ENCODE measurements at regions not wholly inside any gene's neighbourhood (a gene's known extent, or its start where the extent isn't known, plus 50 kb on each side); places are given as distances from the start of the nearest gene placed in this dataset.

- no peak for DNase-seq (ENCODE audit: low spot score)
- TF ChIP-seq CTCF (IDR thresholded peaks at IDR 0.05; ENCODE audit: borderline replicate concordance, control extremely low read depth, extremely low read depth, insufficient read depth, missing control alignments) = no peak
- in situ Hi-C loops (cut with MboI; ENCODE audit: low sequenced_read_pairs, unreplicated experiment) = no loop called here
Observed at GRCh38 chr2:37469126-37469525, 124.7 kb downstream of the QPCT start.

GRCh38 chr2:37471104-37471503 lies 126.7 kb downstream of the QPCT start:
- no peak for DNase-seq (ENCODE audit: low spot score)
- no peak for TF ChIP-seq CTCF (IDR thresholded peaks at IDR 0.05; ENCODE audit: borderline replicate concordance, control extremely low read depth, extremely low read depth, insufficient read depth, missing control alignments)
- in situ Hi-C loops (cut with MboI; ENCODE audit: low sequenced_read_pairs, unreplicated experiment) = no loop called here

- no peak for TF ChIP-seq CTCF (IDR thresholded peaks at IDR 0.05; ENCODE audit: borderline replicate concordance, control extremely low read depth, extremely low read depth, insufficient read depth, missing control alignments)
- no peak for DNase-seq (ENCODE audit: low spot score)
- in situ Hi-C loops (cut with MboI; ENCODE audit: low sequenced_read_pairs, unreplicated experiment) = no loop called here
Observed at GRCh38 chr2:37471994-37472393, 127.6 kb downstream of the QPCT start.

GRCh38 chr2:37472959-37473358 lies 128.5 kb downstream of the QPCT start:
- DNase-seq (ENCODE audit: low spot score) = no peak
- in situ Hi-C loops (cut with MboI; ENCODE audit: low sequenced_read_pairs, unreplicated experiment) = no loop called here
- no peak for TF ChIP-seq CTCF (IDR thresholded peaks at IDR 0.05; ENCODE audit: borderline replicate concordance, control extremely low read depth, extremely low read depth, insufficient read depth, missing control alignments)

- no peak for TF ChIP-seq CTCF (IDR thresholded peaks at IDR 0.05; ENCODE audit: borderline replicate concordance, control extremely low read depth, extremely low read depth, insufficient read depth, missing control alignments)
- in situ Hi-C loops (cut with MboI; ENCODE audit: low sequenced_read_pairs, unreplicated experiment) = no loop called here
- DNase-seq (ENCODE audit: low spot score) = no peak
Observed at GRCh38 chr2:37476411-37476810, 132.0 kb downstream of the QPCT start.

DNA sequence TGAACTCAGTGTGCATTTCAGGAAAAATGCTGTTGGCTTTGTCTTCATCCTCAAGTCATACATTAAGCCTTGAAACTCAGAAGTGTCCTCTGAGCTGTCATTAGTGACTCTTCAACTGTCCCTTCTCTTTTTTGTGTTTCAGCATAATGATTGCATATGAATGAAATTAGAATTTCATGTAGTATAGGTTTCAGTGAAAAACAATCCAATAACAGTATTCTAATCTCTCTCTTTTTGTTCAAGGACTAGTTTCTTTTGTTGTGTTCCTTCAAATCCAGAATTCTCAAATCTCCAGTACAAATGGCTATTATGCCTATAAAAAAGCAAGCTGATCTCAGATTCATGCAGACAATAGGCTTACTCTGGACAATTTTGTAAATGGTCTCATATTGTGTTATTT lies 133.5 kb downstream of the QPCT start:
- no peak for TF ChIP-seq CTCF (IDR thresholded peaks at IDR 0.05; ENCODE audit: borderline replicate concordance, control extremely low read depth, extremely low read depth, insufficient read depth, missing control alignments)
- no peak for DNase-seq (ENCODE audit: low spot score)
- in situ Hi-C loops (cut with MboI; ENCODE audit: low sequenced_read_pairs, unreplicated experiment) = no loop called here

GRCh38 chr2:37481244-37481643 lies 136.8 kb downstream of the QPCT start:
- TF ChIP-seq CTCF (IDR thresholded peaks at IDR 0.05; ENCODE audit: borderline replicate concordance, control extremely low read depth, extremely low read depth, insufficient read depth, missing control alignments) = no peak
- in situ Hi-C loops (cut with MboI; ENCODE audit: low sequenced_read_pairs, unreplicated experiment) = no loop called here
- no peak for DNase-seq (ENCODE audit: low spot score)

All from GM13976 (cell line).